Mucosa of stomach (tissue), 1 donor: ENCODE measurements at regions not wholly inside any gene's neighbourhood (a gene's known extent, or its start where the extent isn't known, plus 50 kb on each side); places are given as distances from the start of the nearest gene placed in this dataset.

Source experiments
- H3K27me3 ChIP-seq: one replicate; pipeline ENCODE4 v1.7.0; 2013; ENCODE audit warnings: mild to moderate bottlenecking, low read length; ENCODE audit not compliant: control insufficient read depth, insufficient read depth
- H3K36me3 ChIP-seq: one replicate; pipeline ENCODE4 v1.7.0; 2013; ENCODE audit warnings: low read length; ENCODE audit not compliant: control insufficient read depth, insufficient read depth
- H3K4me1 ChIP-seq: one replicate; pipeline ENCODE4 v1.7.0; 2013; ENCODE audit warnings: mild to moderate bottlenecking, low read length; ENCODE audit not compliant: control insufficient read depth, insufficient read depth
- H3K4me3 ChIP-seq: one replicate; pipeline ENCODE4 v1.7.0; 2013; ENCODE audit warnings: low read length
- H3K9ac ChIP-seq: one replicate; pipeline ENCODE4 v1.7.0; 2013; ENCODE audit warnings: mild to moderate bottlenecking, low read length, moderate library complexity
- H3K9me3 ChIP-seq: one replicate; pipeline ENCODE4 v1.7.0; 2013; ENCODE audit warnings: mild to moderate bottlenecking, low read length, moderate library complexity; ENCODE audit not compliant: control insufficient read depth
- donor health status: Pancreatic carcinoma.

DNA sequence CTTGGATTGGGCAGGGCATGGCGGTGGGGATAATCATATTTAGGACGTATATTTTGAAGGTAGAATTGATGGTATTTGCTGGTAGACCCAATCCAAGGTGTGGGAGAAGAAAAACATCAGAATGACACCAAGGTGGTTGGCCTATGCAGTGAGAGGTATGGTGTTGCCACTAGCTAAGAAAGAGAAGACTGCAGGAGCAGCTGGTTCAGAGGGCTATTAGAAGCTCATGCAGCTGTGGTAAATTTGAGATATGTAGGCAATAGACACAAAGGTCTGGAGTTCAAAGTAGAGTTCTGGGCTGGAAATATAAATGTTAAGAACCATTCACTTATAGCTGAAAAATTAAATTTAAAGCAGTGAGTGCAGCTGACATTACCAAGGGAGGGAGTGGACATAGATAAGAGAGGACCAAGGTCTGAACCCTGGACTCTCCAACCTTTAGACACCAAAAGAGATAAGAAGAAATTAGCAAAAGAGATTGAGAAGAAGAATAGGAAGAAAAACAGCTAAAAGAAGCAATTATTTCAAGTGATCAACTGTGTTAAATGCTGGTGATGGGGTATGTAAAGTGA is 74.7 kb upstream of the FAM169A start:
- Histone ChIP-seq H3K9ac (no peak overlapping the region), H3K36me3 (no peaks in the 10 kb centered on the region), H3K27me3 (no peaks in the 10 kb centered on the region), H3K4me1 (peaks cover 23% of the 10 kb centered on the region), H3K4me3 (no peak overlapping the region), H3K9me3 (no peaks in the 10 kb centered on the region)

DNA sequence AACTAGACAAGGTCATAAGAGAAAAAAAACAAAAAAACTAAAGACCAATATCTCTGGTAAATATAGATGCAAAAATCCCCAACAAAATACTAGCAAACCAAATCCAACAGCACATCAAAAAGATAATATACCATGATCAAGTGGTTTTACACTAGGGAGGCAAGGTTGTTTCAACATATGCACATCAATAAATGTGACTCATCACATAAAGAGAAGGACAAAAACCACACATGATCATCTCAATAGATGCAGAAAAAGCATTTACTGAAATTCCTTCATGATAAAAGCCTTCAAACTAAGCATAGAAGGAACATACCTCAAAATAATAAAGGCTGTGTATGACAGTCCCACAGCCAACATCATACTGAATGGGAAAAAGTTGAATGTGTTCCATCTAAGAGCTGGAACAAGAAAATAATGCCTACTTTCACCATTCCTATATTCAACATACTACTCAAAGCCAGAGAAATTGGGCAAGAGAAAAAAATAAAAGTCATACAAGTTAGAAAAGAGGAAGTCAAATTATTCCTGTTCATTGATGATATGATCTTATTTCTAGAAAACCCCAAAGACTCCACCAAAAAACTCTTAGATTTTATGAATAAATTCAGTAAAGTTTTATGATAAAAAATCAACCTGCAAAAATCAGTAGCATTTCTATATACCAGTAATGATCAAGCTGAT is 72.2 kb upstream of the FAM169A start:
- no peaks in the 10 kb centered on the region for H3K36me3 ChIP-seq
- no peak overlapping the region for H3K4me3 ChIP-seq
- no peak overlapping the region for H3K9ac ChIP-seq
- H3K27me3 ChIP-seq = no peaks in the 10 kb centered on the region
- H3K9me3 ChIP-seq = no peaks in the 10 kb centered on the region
- H3K4me1 ChIP-seq = peaks cover 39% of the 10 kb centered on the region

DNA sequence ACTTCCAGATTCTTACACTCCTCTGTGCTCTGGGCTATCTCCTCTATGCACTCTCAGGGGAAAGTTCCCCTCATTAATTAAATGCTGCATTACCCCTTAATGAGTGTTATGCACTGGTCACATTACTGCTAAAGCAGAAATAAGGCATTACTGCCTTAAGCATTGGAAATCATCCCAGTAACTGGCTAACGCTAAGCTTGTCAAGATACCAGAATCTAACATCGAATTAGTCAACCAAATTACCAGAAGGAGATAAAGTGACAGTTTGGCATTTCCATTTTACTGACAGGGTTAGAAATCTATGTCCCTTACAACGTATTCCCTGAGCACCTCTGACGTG is 69.5 kb upstream of the FAM169A start:
- H3K36me3 ChIP-seq = no peaks in the 10 kb centered on the region
- H3K9me3 ChIP-seq = no peaks in the 10 kb centered on the region
- no peaks in the 10 kb centered on the region for H3K27me3 ChIP-seq
- peaks cover 24% of the 10 kb centered on the region for H3K4me1 ChIP-seq
- H3K9ac ChIP-seq = peak overlapping the region; percentile 18
- H3K4me3 ChIP-seq = no peak overlapping the region

DNA sequence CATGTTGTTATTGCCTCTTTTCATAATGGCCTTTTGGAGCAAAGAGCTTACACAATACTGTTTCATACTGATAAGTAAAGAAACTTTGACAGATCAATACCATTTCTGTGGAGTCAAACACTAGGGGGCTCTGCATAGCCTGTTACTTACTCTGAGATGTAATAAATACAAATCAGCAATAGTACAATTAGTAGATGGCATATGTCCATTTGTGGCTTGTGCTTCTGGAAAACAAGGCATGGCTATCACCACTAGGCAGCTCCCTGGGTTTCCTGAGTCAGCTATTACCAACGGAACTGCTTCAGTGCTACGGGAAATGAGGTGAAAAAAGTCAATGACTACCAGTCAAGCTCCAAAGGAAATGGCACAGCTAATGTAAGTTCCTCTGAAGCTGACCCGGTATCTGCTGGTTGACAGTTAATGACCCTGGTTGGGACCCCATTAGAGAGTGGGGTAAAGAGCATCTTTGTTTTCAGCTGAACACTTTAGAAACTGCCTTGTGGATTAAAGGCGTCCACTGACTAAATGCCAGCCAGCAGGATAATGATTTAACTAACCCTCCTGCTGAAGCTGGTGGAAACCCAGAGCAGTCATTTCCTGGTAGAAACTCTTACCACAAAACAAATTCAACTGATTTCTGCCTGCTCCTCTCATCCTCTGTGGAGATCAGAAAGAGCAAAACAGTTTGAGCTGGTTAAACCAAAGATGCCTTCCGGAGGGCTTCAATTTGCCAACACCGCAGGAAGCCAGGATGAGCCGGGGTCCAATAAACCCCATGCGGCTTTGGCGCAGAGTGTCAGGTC is 69.0 kb upstream of the FAM169A start:
- no peaks in the 10 kb centered on the region for H3K9me3 ChIP-seq
- H3K9ac ChIP-seq = peak overlapping the region; percentile 18
- H3K4me3 ChIP-seq = no peak overlapping the region
- H3K4me1 ChIP-seq = peaks cover 27% of the 10 kb centered on the region
- no peaks in the 10 kb centered on the region for H3K36me3 ChIP-seq
- H3K27me3 ChIP-seq = no peaks in the 10 kb centered on the region

DNA sequence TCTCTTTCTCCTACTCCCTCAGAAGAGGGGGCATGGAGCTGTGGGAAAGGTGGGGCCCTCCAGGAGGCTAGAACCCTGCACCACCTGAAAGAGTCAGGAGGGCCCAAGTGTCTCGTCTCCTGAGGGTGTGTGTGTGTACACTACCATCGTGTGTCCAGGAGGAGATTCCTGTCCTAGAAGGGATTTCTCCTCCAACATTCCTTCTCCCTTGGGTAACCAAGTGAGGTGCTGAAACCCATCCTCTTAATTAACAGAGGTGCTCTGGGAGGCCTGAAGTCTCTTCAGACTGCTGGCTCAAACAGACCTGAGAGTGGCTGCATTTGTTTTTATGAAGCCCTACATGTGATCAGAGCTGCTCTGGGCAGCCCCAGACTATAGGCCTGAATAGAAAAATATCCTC is 61.1 kb upstream of the FAM169A start:
- Histone ChIP-seq H3K4me3 (no peak overlapping the region), H3K9ac (no peak overlapping the region), H3K27me3 (no peaks in the 10 kb centered on the region), H3K4me1 (peaks cover 20% of the 10 kb centered on the region), H3K9me3 (no peaks in the 10 kb centered on the region), H3K36me3 (no peaks in the 10 kb centered on the region)

DNA sequence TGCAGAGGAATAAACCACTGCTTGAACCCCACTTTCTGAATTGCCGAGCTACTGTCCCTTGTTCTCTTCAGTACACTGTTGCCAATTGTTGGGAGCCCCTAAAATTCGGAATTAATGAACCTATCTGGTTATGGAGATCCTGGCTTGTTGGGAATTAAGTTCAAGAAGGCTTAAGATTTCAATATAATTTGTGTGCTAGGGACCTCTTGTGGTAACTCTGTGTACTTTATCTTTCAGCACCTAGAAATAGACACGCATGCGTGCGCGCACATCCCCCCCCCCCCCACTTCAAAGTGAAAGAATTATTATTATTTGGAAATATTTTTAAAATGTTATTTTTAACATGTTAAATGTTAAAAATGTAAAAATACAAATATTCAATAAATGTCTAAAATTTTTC is 53.3 kb upstream of the FAM169A start:
- H3K9me3 ChIP-seq = no peaks in the 10 kb centered on the region
- no peak overlapping the region for H3K9ac ChIP-seq
- H3K27me3 ChIP-seq = no peaks in the 10 kb centered on the region
- peaks cover 27% of the 10 kb centered on the region for H3K4me1 ChIP-seq
- H3K36me3 ChIP-seq = no peaks in the 10 kb centered on the region
- H3K4me3 ChIP-seq = no peak overlapping the region

DNA sequence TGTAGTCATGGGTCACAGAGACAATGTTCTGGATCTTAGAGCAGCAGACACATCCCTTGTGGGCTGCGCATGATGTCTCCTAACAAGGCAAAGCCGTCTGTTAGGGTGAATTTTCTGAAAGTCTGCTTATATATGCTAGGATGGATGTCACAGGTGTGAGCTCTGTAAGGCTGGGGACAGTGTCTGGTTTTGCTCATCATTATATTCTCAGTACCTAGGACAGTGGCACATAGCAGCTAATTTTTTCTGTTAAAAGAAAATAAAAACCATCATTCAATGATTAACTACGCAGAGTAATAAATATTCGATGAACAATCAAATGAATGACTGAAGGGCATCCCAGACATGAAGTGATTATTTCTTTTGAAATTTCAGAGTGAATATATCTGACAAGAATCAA is 52.9 kb upstream of the FAM169A start:
- Histone ChIP-seq H3K27me3 (no peaks in the 10 kb centered on the region), H3K36me3 (no peaks in the 10 kb centered on the region), H3K4me3 (no peak overlapping the region), H3K4me1 (peaks cover 31% of the 10 kb centered on the region), H3K9me3 (no peaks in the 10 kb centered on the region), H3K9ac (no peak overlapping the region)

DNA sequence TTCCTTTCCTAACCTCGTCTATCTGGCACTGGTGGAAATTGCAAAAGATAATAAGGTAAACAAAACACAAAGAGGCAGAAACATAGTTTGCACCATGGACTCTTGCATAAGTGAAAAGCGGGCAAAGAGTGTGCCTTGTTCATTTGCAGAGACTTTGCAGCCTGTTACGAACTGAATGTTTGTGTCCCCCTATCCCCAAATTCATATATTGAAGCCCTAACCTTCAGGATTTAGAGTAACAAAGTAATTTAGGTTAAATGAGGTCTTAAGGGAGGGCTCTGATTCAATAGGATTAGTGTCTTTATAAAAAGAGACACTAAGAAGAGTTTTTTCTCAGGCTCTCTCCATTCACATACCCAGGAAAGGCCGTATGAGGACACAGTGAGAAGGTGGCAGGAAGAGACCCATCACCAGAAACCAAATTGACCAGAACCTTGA is 52.1 kb upstream of the FAM169A start:
- Histone ChIP-seq H3K27me3 (no peaks in the 10 kb centered on the region), H3K4me1 (peaks cover 31% of the 10 kb centered on the region), H3K36me3 (no peaks in the 10 kb centered on the region), H3K4me3 (no peak overlapping the region), H3K9ac (no peak overlapping the region), H3K9me3 (no peaks in the 10 kb centered on the region)

DNA sequence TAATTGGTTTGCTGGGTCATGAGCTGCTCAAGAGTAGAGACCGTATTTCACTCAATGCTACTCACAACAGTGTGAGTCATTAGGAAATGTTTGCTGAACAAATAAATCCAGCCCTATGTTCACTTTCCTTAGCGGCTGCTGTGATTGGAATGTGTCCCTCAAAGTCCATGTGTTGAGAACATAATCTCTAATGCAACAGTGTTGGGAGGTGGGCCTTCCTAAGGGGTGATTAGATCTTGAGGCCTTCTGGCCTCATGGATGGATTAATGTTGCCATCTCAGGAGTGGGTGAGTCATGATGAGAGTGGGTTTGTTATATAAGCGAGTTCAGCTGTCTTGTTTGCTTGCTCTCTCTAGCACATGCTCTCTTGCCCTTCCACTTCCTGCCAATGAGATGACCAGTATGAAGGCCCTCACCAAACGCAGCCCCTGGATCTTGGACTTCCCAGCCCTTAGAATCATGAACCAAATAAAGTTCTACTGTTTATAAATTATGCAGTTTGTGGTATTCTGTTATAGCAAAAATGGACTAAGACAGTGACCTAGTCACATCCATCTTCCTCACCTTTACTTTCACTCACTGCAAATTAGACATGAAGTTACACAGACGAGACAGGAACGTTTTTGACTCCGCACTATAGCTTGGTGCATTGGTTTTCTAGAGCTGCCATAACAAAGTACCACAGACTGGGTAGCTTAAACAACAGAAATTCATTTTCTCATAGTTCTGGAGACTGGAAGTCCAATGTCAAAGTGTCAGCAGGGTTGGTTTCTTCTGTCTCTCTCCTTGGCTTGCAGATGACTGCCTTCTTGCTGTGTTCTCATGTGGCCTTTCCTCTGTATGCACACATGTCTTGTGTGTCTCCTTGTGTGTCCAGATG is 50.9 kb upstream of the FAM169A start:
- H3K4me3 ChIP-seq = no peak overlapping the region
- no peaks in the 10 kb centered on the region for H3K9me3 ChIP-seq
- peaks cover 31% of the 10 kb centered on the region for H3K4me1 ChIP-seq
- no peaks in the 10 kb centered on the region for H3K36me3 ChIP-seq
- no peak overlapping the region for H3K9ac ChIP-seq
- H3K27me3 ChIP-seq = no peaks in the 10 kb centered on the region
